Sigmoid colon (tissue), 4 donors: ENCODE measurements at regions not wholly inside any gene's neighbourhood (a gene's known extent, or its start where the extent isn't known, plus 50 kb on each side); places are given as distances from the start of the nearest gene placed in this dataset.

Source experiments
- EP300 ChIP-seq, 4 donors: sonication (generic); formaldehyde crosslinking; IDR thresholded peaks; one replicate each; pipeline ENCODE4 v1.6.1; 2017; ENCODE audit warnings: antibody characterized with exemption in 4 of 4
- POLR2A ChIP-seq, 2 donors: fragments of 450-650 bp; IDR thresholded peaks; one replicate each; pipeline ENCODE4 v1.6.1; 2016; ENCODE audit warnings: antibody characterized with exemption in 2 of 2, mild to moderate bottlenecking in 2 of 2, moderate library complexity in 2 of 2
- POLR2AphosphoS5 ChIP-seq, 4 donors: sonication (generic); formaldehyde crosslinking; IDR thresholded peaks; one replicate each; pipeline ENCODE4 v1.6.1; 2017; ENCODE audit warnings: antibody characterized with exemption in 4 of 4
- TF ChIP-seq, protein P1 (sequence below), 4 experiments: fragments of 450-650 bp in 3 of 4; fragments of 200-600 bp in 1 of 4; IDR thresholded peaks; one replicate each; pipeline ENCODE4 v1.5.1; 2016 to 2019; ENCODE audit warnings: antibody characterized with exemption in 4 of 4, mild to moderate bottlenecking in 3 of 4, moderate library complexity in 2 of 4

DNA sequence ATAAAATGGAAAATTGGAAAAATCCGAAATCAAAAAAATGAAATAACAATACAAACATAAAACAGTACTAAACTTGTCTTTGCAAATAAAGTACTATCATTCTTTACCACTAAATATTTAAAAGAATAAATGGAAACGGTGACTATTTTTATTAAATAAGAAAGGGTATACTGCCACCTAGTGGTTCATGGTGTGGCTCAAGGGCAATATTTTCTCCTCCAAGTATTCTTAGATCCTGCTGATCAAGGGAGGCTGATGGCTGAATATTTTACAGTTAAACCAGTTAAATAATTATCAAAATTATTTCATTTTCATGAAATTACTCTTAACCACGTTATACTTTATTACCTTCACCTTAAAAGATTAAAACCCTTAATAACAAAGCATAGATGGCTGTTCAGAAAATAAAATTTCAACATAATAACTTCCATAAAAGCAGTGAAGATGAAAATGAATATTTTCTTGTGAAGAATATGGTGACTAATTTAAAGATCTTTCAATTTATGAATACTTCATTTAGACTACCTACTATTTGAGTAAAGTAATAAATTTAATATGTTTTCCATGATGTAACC is 1793.9 kb downstream of the NCAM2 start:
- TF ChIP-seq, protein P1, sequence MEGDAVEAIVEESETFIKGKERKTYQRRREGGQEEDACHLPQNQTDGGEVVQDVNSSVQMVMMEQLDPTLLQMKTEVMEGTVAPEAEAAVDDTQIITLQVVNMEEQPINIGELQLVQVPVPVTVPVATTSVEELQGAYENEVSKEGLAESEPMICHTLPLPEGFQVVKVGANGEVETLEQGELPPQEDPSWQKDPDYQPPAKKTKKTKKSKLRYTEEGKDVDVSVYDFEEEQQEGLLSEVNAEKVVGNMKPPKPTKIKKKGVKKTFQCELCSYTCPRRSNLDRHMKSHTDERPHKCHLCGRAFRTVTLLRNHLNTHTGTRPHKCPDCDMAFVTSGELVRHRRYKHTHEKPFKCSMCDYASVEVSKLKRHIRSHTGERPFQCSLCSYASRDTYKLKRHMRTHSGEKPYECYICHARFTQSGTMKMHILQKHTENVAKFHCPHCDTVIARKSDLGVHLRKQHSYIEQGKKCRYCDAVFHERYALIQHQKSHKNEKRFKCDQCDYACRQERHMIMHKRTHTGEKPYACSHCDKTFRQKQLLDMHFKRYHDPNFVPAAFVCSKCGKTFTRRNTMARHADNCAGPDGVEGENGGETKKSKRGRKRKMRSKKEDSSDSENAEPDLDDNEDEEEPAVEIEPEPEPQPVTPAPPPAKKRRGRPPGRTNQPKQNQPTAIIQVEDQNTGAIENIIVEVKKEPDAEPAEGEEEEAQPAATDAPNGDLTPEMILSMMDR (IDR thresholded peaks at IDR 0.05), result peak in 3 of 4 experiments; percentile 35 to 70 (median 44)
- TF ChIP-seq EP300 (IDR thresholded peaks at IDR 0.05) (no peak), POLR2AphosphoS5 (IDR thresholded peaks at IDR 0.05) (no peak), POLR2A (IDR thresholded peaks at IDR 0.05) (no peak)
